MCF 10A (cell line): ENCODE measurements at regions not wholly inside any gene's neighbourhood (a gene's known extent, or its start where the extent isn't known, plus 50 kb on each side); places are given as distances from the start of the nearest gene placed in this dataset.

ENCODE experiments used
- BruUV-seq: library from RNA; stranded (reverse); fragments of 400-500 nt; replicated peaks from 2 replicates; lab custom pipeline; 2021; lab: Mats Ljungman, UMichigan
- CTCF ChIA-PET: fragments of 300-600 bp; sonication (Branson Sonifier 250); formaldehyde crosslinking; extraction: SDS; loops from one replicate; lab custom pipeline; 2021; ENCODE audit warnings: antibody characterized with exemption, inconsistent platforms; lab: Yijun Ruan, JAX
- POLR2A ChIA-PET: fragments of 300-600, 350-650 bp; sonication (Branson Sonifier 250); formaldehyde crosslinking; extraction: SDS; loops from one replicate; lab custom pipeline; 2020; ENCODE audit warnings: antibody characterized with exemption, inconsistent platforms; lab: Yijun Ruan, JAX
- DNase-seq: peaks from one replicate; pipeline ENCODE4 v3.0.0-alpha.2; 2018; ENCODE audit not compliant: unreplicated experiment
- H3K27ac Mint-ChIP-seq: one replicate; pipeline ENCODE4 v1.8.0; 2022; ENCODE audit warnings: mild to moderate bottlenecking, low read depth, mixed read lengths; ENCODE audit not compliant: unreplicated experiment
- H3K27me3 Mint-ChIP-seq: one replicate; pipeline ENCODE4 v1.8.0; 2022; ENCODE audit warnings: mixed read lengths; ENCODE audit not compliant: insufficient read depth, unreplicated experiment
- H3K36me3 Mint-ChIP-seq: one replicate; pipeline ENCODE4 v1.8.0; 2022; ENCODE audit warnings: mild to moderate bottlenecking, moderate library complexity, mixed read lengths; ENCODE audit not compliant: insufficient read depth, unreplicated experiment
- H3K4me1 Mint-ChIP-seq: one replicate; pipeline ENCODE4 v1.8.0; 2022; ENCODE audit warnings: mixed read lengths; ENCODE audit not compliant: insufficient read depth, unreplicated experiment
- H3K4me3 Mint-ChIP-seq: one replicate; pipeline ENCODE4 v1.8.0; 2022; ENCODE audit warnings: mild to moderate bottlenecking, moderate library complexity, mixed read lengths; ENCODE audit not compliant: unreplicated experiment
- H3K9me3 Mint-ChIP-seq: one replicate; pipeline ENCODE4 v1.8.0; 2022; ENCODE audit warnings: mixed read lengths; ENCODE audit not compliant: unreplicated experiment
- intact Hi-C: fragments of 100-400 bp; cut with micrococcal nuclease; formaldehyde crosslinking; loops from 2 replicates; pipeline ENCODE4 v1.14.1; 2022
- TF ChIP-seq, protein P1 (sequence below): fragments of 200-600 bp; IDR thresholded peaks from one replicate; pipeline ENCODE4 v1.8.0; 2022; ENCODE audit warnings: antibody characterized with exemption, mild to moderate bottlenecking; ENCODE audit not compliant: unreplicated experiment

DNA sequence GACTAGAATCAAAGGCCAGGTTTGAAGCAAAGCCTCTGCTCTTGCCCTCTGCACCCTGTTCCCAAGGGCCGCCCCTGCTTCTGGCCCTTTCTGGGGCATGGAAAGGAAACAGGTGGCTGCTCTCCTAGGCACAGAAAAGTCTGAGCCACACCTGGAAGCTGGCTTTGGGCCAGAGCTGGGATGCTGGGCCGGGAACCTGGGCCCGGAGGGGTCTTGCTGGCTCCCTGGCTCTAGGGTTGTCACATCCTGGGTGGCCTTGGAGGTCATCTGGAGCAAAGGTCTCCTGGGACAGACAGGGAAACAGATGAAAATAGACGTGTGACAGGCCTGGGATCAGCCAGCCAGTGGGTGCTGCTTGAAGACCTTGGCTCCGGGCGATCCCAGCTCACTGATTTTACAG lies 74.1 kb upstream of the LHX1 start:
- H3K4me1 Mint-ChIP-seq, result peaks cover 16% of the 10 kb centered on the region
- H3K36me3 Mint-ChIP-seq, result no peaks in the 10 kb centered on the region
- BruUV-seq, result no TSS peak
- H3K27me3 Mint-ChIP-seq, result no peaks in the 10 kb centered on the region
- DNase-seq, result no peak
- TF ChIP-seq, protein P1, sequence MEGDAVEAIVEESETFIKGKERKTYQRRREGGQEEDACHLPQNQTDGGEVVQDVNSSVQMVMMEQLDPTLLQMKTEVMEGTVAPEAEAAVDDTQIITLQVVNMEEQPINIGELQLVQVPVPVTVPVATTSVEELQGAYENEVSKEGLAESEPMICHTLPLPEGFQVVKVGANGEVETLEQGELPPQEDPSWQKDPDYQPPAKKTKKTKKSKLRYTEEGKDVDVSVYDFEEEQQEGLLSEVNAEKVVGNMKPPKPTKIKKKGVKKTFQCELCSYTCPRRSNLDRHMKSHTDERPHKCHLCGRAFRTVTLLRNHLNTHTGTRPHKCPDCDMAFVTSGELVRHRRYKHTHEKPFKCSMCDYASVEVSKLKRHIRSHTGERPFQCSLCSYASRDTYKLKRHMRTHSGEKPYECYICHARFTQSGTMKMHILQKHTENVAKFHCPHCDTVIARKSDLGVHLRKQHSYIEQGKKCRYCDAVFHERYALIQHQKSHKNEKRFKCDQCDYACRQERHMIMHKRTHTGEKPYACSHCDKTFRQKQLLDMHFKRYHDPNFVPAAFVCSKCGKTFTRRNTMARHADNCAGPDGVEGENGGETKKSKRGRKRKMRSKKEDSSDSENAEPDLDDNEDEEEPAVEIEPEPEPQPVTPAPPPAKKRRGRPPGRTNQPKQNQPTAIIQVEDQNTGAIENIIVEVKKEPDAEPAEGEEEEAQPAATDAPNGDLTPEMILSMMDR, result no peak
- H3K27ac Mint-ChIP-seq, result no peak overlapping the region
- H3K9me3 Mint-ChIP-seq, result no peaks in the 10 kb centered on the region
- no peak overlapping the region for H3K4me3 Mint-ChIP-seq
- ChIA-PET POLR2A (no interaction called here), CTCF (no interaction called here)
- intact Hi-C loops, result no loop called here

DNA sequence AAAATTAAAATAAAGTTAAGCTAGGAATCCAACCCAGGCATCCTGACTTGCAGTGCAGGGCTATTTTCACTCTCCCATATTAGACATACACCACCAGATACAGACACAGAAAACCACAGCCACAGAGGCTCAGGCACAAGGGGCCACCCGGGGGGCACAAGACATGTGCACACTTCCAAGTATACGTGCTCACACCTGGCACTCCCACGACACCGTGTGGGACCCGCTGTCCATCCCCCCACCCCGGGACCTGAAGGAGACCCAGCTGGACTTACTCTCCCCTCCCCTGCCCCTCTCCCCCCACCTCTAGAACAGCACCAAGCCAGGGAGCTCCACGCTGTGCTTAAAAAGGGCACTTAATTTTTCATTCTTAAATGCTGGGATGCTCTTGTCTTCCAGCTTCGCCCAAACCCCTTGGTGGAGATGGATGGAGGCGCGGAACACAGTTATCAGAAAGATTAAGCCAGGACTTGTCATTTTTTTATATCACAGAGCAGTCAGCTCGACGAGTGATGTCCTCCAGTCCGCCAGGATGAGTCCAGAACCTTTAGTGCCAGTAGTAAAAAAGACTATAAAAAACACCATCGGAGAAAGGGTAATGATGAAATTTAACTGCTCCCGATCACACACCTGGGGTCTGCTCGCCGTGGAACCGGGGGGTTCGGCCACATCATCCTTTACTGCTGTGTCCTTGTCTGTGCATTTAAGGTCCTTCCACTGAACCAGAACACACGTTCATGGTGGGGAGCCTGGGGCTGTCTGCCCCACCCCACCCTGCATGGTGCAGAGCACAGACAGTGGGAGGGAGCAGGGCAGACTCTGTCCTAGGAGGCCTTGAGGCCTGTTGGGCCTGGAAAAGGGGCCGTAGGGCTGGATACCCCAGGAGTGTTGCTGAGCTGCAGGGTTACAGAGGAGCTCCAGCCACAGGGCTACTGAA lies 73.3 kb upstream of the LHX1 start:
- H3K4me3 Mint-ChIP-seq, result no peak overlapping the region
- no peak for DNase-seq
- CTCF ChIA-PET, result no interaction called here
- POLR2A ChIA-PET, result no interaction called here
- TF ChIP-seq, protein P1, result no peak
- H3K27ac Mint-ChIP-seq, result no peak overlapping the region
- no peaks in the 10 kb centered on the region for H3K36me3 Mint-ChIP-seq
- H3K9me3 Mint-ChIP-seq, result no peaks in the 10 kb centered on the region
- no TSS peak for BruUV-seq
- intact Hi-C loops, result no loop called here
- H3K4me1 Mint-ChIP-seq, result peaks cover 10% of the 10 kb centered on the region
- H3K27me3 Mint-ChIP-seq, result no peaks in the 10 kb centered on the region

DNA sequence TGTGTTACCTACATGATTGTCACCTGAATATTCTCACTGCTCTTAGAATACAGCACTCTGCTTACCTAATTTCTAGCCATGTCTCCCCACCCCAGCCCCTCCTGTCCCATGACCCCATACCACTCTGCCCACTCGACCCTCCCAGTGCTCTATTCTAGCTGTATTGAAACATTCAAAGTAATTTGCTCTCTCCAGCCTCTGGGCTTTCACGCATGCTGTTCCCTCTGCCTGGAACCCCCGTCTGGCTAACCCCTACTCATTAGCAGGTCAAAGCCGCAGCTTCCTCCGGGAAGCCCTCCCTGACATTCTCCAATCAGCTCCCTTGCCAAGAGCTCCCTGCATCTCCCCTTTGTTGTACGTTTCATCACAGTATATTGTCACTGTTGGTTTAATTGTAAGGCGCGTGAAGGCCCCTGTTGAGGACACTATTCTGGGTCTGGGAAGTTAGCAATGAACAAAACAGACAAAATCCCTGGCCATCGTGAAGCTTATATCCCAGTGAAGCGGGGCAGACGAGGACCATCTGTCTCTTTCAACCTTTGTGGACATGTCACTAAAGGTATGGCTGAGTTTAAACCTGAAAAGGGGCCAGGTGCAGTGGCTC lies 72.3 kb upstream of the LHX1 start:
- H3K9me3 Mint-ChIP-seq, result no peaks in the 10 kb centered on the region
- H3K4me3 Mint-ChIP-seq, result no peak overlapping the region
- POLR2A ChIA-PET, result no interaction called here
- no peaks in the 10 kb centered on the region for H3K27me3 Mint-ChIP-seq
- H3K36me3 Mint-ChIP-seq, result no peaks in the 10 kb centered on the region
- BruUV-seq, result no TSS peak
- no peak for DNase-seq
- TF ChIP-seq, protein P1, result no peak
- H3K27ac Mint-ChIP-seq, result no peak overlapping the region
- H3K4me1 Mint-ChIP-seq, result peaks cover 5% of the 10 kb centered on the region
- CTCF ChIA-PET, result interaction anchor here (0.6 kb wide), 2 partner anchors 16 to 242 kb away, joined by 3 read pairs; no protein-coding TSS in a partner anchor
- intact Hi-C loops, result no loop called here

DNA sequence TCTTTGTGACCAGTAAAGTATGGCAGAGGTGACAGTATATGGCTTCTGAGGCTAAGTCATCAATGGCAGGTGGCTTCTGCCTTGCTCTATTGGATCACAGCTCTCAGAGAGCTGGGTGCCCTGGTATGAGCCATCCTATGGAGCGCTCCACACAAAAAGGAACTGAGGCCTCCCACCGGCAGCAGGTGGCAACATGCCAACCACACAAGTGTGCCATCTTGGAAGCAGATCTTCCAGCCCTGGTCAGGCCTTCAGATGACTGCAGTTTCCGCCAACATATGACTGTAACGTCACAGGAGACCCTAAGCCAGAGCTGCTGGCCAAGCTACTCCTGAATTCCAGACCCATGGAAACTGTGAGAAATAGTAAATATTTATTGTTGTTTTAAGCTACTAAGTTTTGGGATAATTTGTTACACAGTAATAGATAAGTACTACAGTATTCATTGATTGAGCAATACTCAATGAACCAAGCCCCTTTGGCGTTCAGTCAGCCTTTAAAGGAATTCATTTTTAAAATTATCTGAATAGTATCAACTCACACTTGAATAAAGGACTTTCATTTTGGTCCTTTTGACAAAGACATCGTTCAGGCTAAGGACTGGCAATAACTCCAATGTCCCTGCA lies 69.4 kb upstream of the LHX1 start:
- Mint-ChIP-seq H3K27ac (no peak overlapping the region), H3K9me3 (no peaks in the 10 kb centered on the region), H3K36me3 (no peaks in the 10 kb centered on the region), H3K4me1 (no peaks in the 10 kb centered on the region), H3K27me3 (no peaks in the 10 kb centered on the region), H3K4me3 (no peak overlapping the region)
- BruUV-seq, result no TSS peak
- TF ChIP-seq, protein P1, result no peak
- ChIA-PET POLR2A (interaction anchor here (0.7 kb wide), 1 partner anchor 19 kb away, joined by 3 read pairs; no protein-coding TSS in a partner anchor), CTCF (no interaction called here)
- no peak for DNase-seq
- intact Hi-C loops, result no loop called here
